ENCODE measurements at regions not wholly inside any gene's neighbourhood (a gene's known extent, or its start where the extent isn't known, plus 50 kb on each side); places are given as distances from the start of the nearest gene placed in this dataset.

- no peak for DNase-seq (ENCODE audit: low read depth in 2 of 2)
- Histone ChIP-seq H3K4me1 (ENCODE audit: control insufficient read depth, extremely low read depth, insufficient read depth, low read length) (peaks cover 12% of the 10 kb centered on the region), H3K79me2 (ENCODE audit: control insufficient read depth, insufficient read depth, low read length) (no peaks in the 10 kb centered on the region), H3K4me2 (ENCODE audit: extremely low read depth, insufficient read depth, low read length) (no peak overlapping the region), H3K27ac (ENCODE audit: insufficient read depth, low read length) (no peak overlapping the region), H3K4me3 (replicated peaks in 1 of 4; ENCODE audit: control extremely low read depth in 1 of 4, insufficient read depth in 1 of 4, low read depth in 3 of 4, low read length in 4 of 4) (no peak overlapping the region), H4K20me1 (ENCODE audit: control insufficient read depth, extremely low read depth, insufficient read depth, low read length) (no peaks in the 10 kb centered on the region), H3K36me3 (ENCODE audit: control insufficient read depth, insufficient read depth, low read length) (no peaks in the 10 kb centered on the region), H3K9me3 (ENCODE audit: control insufficient read depth, insufficient read depth, low read depth, low read length) (no peaks in the 10 kb centered on the region), H2AFZ (ENCODE audit: low read length) (no peak overlapping the region), H3K27me3 (ENCODE audit: control insufficient read depth, insufficient read depth, low read length) (no peaks in the 10 kb centered on the region), H3K9ac (ENCODE audit: insufficient read depth, low read length) (no peak overlapping the region)
- TF ChIP-seq CTCF (conservative IDR thresholded peaks at IDR 0.05 in 1 of 2, IDR thresholded peaks at IDR 0.05 in 1 of 2; ENCODE audit: low read depth in 1 of 2, low read length in 2 of 2) (no peak), EZH2 (IDR thresholded peaks at IDR 0.05; ENCODE audit: low read length, missing control alignments) (no peak)
Measured at GRCh38 chr5:143516249-143516648, 112.8 kb upstream of the NR3C1 start.

- Histone ChIP-seq H3K36me3 (ENCODE audit: control insufficient read depth, insufficient read depth, low read length) (no peaks in the 10 kb centered on the region), H4K20me1 (ENCODE audit: control insufficient read depth, extremely low read depth, insufficient read depth, low read length) (no peaks in the 10 kb centered on the region), H3K79me2 (ENCODE audit: control insufficient read depth, insufficient read depth, low read length) (no peaks in the 10 kb centered on the region), H3K27me3 (ENCODE audit: control insufficient read depth, insufficient read depth, low read length) (no peaks in the 10 kb centered on the region), H3K4me2 (ENCODE audit: extremely low read depth, insufficient read depth, low read length) (no peak overlapping the region), H3K27ac (ENCODE audit: insufficient read depth, low read length) (no peak overlapping the region), H3K9ac (ENCODE audit: insufficient read depth, low read length) (no peak overlapping the region), H2AFZ (ENCODE audit: low read length) (no peak overlapping the region), H3K9me3 (ENCODE audit: control insufficient read depth, insufficient read depth, low read depth, low read length) (no peaks in the 10 kb centered on the region), H3K4me1 (ENCODE audit: control insufficient read depth, extremely low read depth, insufficient read depth, low read length) (peaks cover 12% of the 10 kb centered on the region), H3K4me3 (replicated peaks in 1 of 4; ENCODE audit: control extremely low read depth in 1 of 4, insufficient read depth in 1 of 4, low read depth in 3 of 4, low read length in 4 of 4) (no peak overlapping the region)
- DNase-seq (ENCODE audit: low read depth in 2 of 2) = no peak
- TF ChIP-seq EZH2 (IDR thresholded peaks at IDR 0.05; ENCODE audit: low read length, missing control alignments) (no peak), CTCF (conservative IDR thresholded peaks at IDR 0.05 in 1 of 2, IDR thresholded peaks at IDR 0.05 in 1 of 2; ENCODE audit: low read depth in 1 of 2, low read length in 2 of 2) (no peak)
Measured at GRCh38 chr5:143515829-143516228, 112.3 kb upstream of the NR3C1 start.

- Histone ChIP-seq H3K4me3 (replicated peaks in 1 of 4; ENCODE audit: control extremely low read depth in 1 of 4, insufficient read depth in 1 of 4, low read depth in 3 of 4, low read length in 4 of 4) (no peak overlapping the region), H3K79me2 (ENCODE audit: control insufficient read depth, insufficient read depth, low read length) (no peaks in the 10 kb centered on the region), H3K27ac (ENCODE audit: insufficient read depth, low read length) (no peak overlapping the region), H2AFZ (ENCODE audit: low read length) (no peak overlapping the region), H3K4me1 (ENCODE audit: control insufficient read depth, extremely low read depth, insufficient read depth, low read length) (peaks cover 12% of the 10 kb centered on the region), H3K27me3 (ENCODE audit: control insufficient read depth, insufficient read depth, low read length) (no peaks in the 10 kb centered on the region), H3K4me2 (ENCODE audit: extremely low read depth, insufficient read depth, low read length) (no peak overlapping the region), H4K20me1 (ENCODE audit: control insufficient read depth, extremely low read depth, insufficient read depth, low read length) (no peaks in the 10 kb centered on the region), H3K9me3 (ENCODE audit: control insufficient read depth, insufficient read depth, low read depth, low read length) (no peaks in the 10 kb centered on the region), H3K36me3 (ENCODE audit: control insufficient read depth, insufficient read depth, low read length) (no peaks in the 10 kb centered on the region), H3K9ac (ENCODE audit: insufficient read depth, low read length) (no peak overlapping the region)
- TF ChIP-seq CTCF (conservative IDR thresholded peaks at IDR 0.05 in 1 of 2, IDR thresholded peaks at IDR 0.05 in 1 of 2; ENCODE audit: low read depth in 1 of 2, low read length in 2 of 2) (no peak), EZH2 (IDR thresholded peaks at IDR 0.05; ENCODE audit: low read length, missing control alignments) (no peak)
- peak; percentile 55 to 64 for DNase-seq (ENCODE audit: low read depth in 2 of 2)
Measured at GRCh38 chr5:143514616-143515335, 111.3 kb upstream of the NR3C1 start.

Measured in fibroblast of lung (primary cell).